IgD-negative memory B cell (primary cell): ENCODE measurements at regions not wholly inside any gene's neighbourhood (a gene's known extent, or its start where the extent isn't known, plus 50 kb on each side); places are given as distances from the start of the nearest gene placed in this dataset.

Experiments used
- H3K27ac Mint-ChIP-seq, 3 donors: one replicate each; pipeline ENCODE4 v1.8.0; 2020 to 2022; ENCODE audit warnings: mild to moderate bottlenecking in 3 of 3, mixed read lengths in 3 of 3, moderate library complexity in 1 of 3
- H3K27me3 Mint-ChIP-seq: one replicate; pipeline ENCODE4 v1.8.0; 2021; ENCODE audit warnings: mixed read lengths
- H3K36me3 Mint-ChIP-seq: one replicate; pipeline ENCODE4 v1.8.0; 2020; ENCODE audit warnings: mild to moderate bottlenecking, mixed read lengths
- H3K4me1 Mint-ChIP-seq, 3 donors: one replicate each; pipeline ENCODE4 v1.8.0; 2020 to 2022; ENCODE audit warnings: mixed read lengths in 3 of 3, mild to moderate bottlenecking in 1 of 3
- H3K4me3 Mint-ChIP-seq, 4 donors: one replicate each; pipeline ENCODE4 v1.8.0; 2020 to 2022; ENCODE audit warnings: mild to moderate bottlenecking in 4 of 4, mixed read lengths in 4 of 4, moderate library complexity in 3 of 4
- H3K9me3 Mint-ChIP-seq, 3 donors: one replicate each; pipeline ENCODE4 v1.8.0; 2020 to 2021; ENCODE audit warnings: mixed read lengths in 3 of 3, mild to moderate bottlenecking in 1 of 3

DNA sequence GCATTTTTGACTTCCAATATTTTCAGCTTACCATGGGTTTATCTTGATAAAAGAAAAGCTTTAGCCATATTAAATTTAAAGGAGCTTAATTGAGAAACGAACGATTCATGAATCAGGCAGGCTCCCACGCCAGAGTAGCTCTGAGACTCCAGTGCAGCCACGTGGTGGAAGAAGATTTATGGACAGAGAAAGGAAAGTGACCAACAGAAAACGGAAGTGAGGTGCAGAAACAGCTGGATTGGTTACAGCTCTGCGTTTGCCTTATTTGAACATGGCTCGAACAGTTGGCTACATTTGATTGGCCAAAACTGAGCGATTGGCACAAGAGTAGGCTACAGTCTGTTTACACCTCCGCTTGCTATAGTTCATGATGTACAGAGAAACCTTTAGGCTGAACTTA lies 395.4 kb downstream of the GATA3 start:
- Mint-ChIP-seq H3K36me3 (no peaks in the 10 kb centered on the region), H3K27ac (no peak overlapping the region), H3K4me1 (no peaks in the 10 kb centered on the region), H3K9me3 (peaks cover 1 to 4% (median 2%) of the 10 kb centered on the region in 3 donors), H3K27me3 (no peaks in the 10 kb centered on the region), H3K4me3 (no peak overlapping the region)

DNA sequence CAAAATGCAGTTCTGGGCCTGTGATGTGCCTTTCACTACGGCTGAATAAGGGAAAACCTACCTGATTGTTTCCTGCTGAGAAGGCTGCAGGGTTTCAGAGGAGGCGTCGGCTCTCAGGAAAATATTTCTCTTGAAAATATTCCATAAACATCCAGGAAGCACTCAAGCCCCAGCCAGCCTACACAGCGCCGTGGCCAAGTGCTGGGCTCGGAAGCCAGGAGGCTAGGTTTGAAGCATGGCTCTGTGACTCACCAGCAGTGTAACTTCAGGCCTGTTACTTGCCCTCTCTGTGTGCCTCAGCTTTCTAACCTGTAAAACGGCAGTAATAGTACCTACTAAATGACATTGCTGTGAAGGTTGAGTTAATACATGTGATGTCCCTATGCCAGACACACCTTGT lies 399.1 kb downstream of the GATA3 start:
- H3K27me3 Mint-ChIP-seq: no peaks in the 10 kb centered on the region
- no peak overlapping the region for H3K4me3 Mint-ChIP-seq
- H3K36me3 Mint-ChIP-seq: no peaks in the 10 kb centered on the region
- no peak overlapping the region for H3K27ac Mint-ChIP-seq
- H3K4me1 Mint-ChIP-seq: no peaks in the 10 kb centered on the region
- H3K9me3 Mint-ChIP-seq: peaks cover 4 to 5% (median 4%) of the 10 kb centered on the region in 3 donors

GRCh38 chr10:8454357-8454756 lies 399.9 kb downstream of the GATA3 start:
- H3K4me1 Mint-ChIP-seq: no peaks in the 10 kb centered on the region
- H3K27ac Mint-ChIP-seq: no peak overlapping the region
- H3K36me3 Mint-ChIP-seq: no peaks in the 10 kb centered on the region
- no peaks in the 10 kb centered on the region for H3K27me3 Mint-ChIP-seq
- peaks cover 4 to 5% (median 4%) of the 10 kb centered on the region in 3 donors for H3K9me3 Mint-ChIP-seq
- H3K4me3 Mint-ChIP-seq: no peak overlapping the region

DNA sequence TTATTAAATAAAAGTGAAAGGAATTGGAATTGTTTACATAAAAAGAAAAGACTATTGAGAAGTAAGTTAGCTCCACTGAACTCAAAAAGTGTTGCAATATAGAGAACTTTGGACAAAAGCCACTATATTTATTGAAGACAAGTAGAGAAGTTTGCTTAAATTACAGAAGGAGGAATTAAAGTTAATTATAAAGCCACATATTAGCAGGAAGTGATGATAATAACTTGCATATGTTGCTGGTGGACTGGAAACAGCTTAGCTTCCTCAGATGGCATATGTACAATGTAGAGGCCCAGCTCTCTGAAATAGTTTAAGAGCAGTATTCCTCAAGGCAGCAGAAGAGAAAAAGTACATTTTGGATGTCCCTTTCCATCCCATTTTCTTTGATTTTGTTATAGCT lies 400.7 kb downstream of the GATA3 start:
- Mint-ChIP-seq H3K27ac (no peak overlapping the region), H3K4me3 (no peak overlapping the region), H3K27me3 (no peaks in the 10 kb centered on the region), H3K9me3 (peaks cover 3 to 4% (median 4%) of the 10 kb centered on the region in 3 donors), H3K4me1 (no peaks in the 10 kb centered on the region), H3K36me3 (no peaks in the 10 kb centered on the region)

DNA sequence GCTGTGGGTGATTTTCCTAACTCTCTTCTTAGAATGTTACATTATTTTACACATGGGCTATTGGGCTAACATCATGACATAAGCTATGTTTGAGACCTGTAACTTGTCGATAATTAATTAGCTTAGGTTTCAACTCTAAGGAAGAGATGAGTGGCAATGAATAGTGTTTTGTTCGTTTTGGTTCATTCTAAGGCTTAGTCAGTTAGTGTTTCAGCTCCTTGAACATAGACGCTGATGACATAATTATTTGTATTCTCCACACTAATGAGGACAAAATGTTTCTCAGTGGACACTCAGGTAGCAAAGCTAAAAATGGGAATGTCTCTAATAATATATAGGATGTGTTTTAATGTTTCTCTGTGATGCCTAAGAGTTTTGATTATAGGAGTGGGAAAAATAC lies 401.9 kb downstream of the GATA3 start:
- Mint-ChIP-seq H3K4me1 (no peaks in the 10 kb centered on the region), H3K27ac (no peak overlapping the region), H3K27me3 (no peaks in the 10 kb centered on the region), H3K36me3 (no peaks in the 10 kb centered on the region), H3K4me3 (no peak overlapping the region), H3K9me3 (peaks cover 0 to 4% (median 3%) of the 10 kb centered on the region in 3 donors)

- H3K27ac Mint-ChIP-seq: no peak overlapping the region
- H3K36me3 Mint-ChIP-seq: no peaks in the 10 kb centered on the region
- H3K4me3 Mint-ChIP-seq: no peak overlapping the region
- no peaks in the 10 kb centered on the region for H3K4me1 Mint-ChIP-seq
- H3K27me3 Mint-ChIP-seq: no peaks in the 10 kb centered on the region
- peaks cover 2 to 5% (median 4%) of the 10 kb centered on the region in 3 donors for H3K9me3 Mint-ChIP-seq
Measured at GRCh38 chr10:8460626-8461025, 406.1 kb downstream of the GATA3 start.

- no peaks in the 10 kb centered on the region for H3K27me3 Mint-ChIP-seq
- peak overlapping the region in 1 of 3 donors; percentile 9 for H3K27ac Mint-ChIP-seq
- H3K9me3 Mint-ChIP-seq: peaks cover 2% of the 10 kb centered on the region in 3 donors
- no peaks in the 10 kb centered on the region for H3K36me3 Mint-ChIP-seq
- H3K4me1 Mint-ChIP-seq: no peaks in the 10 kb centered on the region
- no peak overlapping the region for H3K4me3 Mint-ChIP-seq
Measured at GRCh38 chr10:8462565-8462964, 408.1 kb downstream of the GATA3 start.

- no peak overlapping the region for H3K4me3 Mint-ChIP-seq
- H3K4me1 Mint-ChIP-seq: no peaks in the 10 kb centered on the region
- H3K27me3 Mint-ChIP-seq: no peaks in the 10 kb centered on the region
- peaks cover 2% of the 10 kb centered on the region in 3 donors for H3K9me3 Mint-ChIP-seq
- H3K36me3 Mint-ChIP-seq: no peaks in the 10 kb centered on the region
- H3K27ac Mint-ChIP-seq: no peak overlapping the region
Measured at GRCh38 chr10:8463853-8464252, 409.4 kb downstream of the GATA3 start.

GRCh38 chr10:8468477-8468876 lies 414.0 kb downstream of the GATA3 start:
- Mint-ChIP-seq H3K27ac (no peak overlapping the region), H3K36me3 (no peaks in the 10 kb centered on the region), H3K4me1 (no peaks in the 10 kb centered on the region), H3K9me3 (peaks cover 0 to 8% (median 2%) of the 10 kb centered on the region in 3 donors), H3K4me3 (no peak overlapping the region), H3K27me3 (no peaks in the 10 kb centered on the region)

- peaks cover 0 to 19% (median 6%) of the 10 kb centered on the region in 3 donors for H3K9me3 Mint-ChIP-seq
- H3K4me3 Mint-ChIP-seq: no peak overlapping the region
- H3K4me1 Mint-ChIP-seq: no peaks in the 10 kb centered on the region
- no peaks in the 10 kb centered on the region for H3K27me3 Mint-ChIP-seq
- H3K36me3 Mint-ChIP-seq: no peaks in the 10 kb centered on the region
- no peak overlapping the region for H3K27ac Mint-ChIP-seq
Measured at GRCh38 chr10:8473205-8473604, 418.7 kb downstream of the GATA3 start.

DNA sequence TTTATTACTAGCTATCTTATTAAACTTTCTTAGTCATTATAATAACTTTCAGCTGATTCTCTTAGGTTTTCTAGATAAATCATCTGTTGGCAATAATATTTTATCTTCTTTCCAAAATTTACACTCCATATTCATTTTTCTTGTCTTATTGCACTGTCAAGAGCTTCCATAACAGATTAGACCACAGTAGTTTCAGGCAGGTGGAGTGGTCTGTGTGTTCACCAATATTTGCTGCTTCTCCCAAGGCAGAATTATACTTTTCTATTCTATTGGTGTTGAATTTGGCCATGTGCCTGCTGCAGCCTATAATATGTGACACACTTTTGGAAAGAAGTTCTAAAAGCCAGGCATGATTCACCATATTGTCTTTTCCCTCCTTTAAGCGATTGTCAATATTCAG lies 422.8 kb downstream of the GATA3 start:
- no peaks in the 10 kb centered on the region for H3K27me3 Mint-ChIP-seq
- H3K9me3 Mint-ChIP-seq: peaks cover 3 to 17% (median 9%) of the 10 kb centered on the region in 3 donors
- no peak overlapping the region for H3K4me3 Mint-ChIP-seq
- H3K27ac Mint-ChIP-seq: no peak overlapping the region
- H3K4me1 Mint-ChIP-seq: no peaks in the 10 kb centered on the region
- H3K36me3 Mint-ChIP-seq: no peaks in the 10 kb centered on the region

GRCh38 chr10:8481718-8482504 lies 427.4 kb downstream of the GATA3 start:
- Mint-ChIP-seq H3K4me3 (no peak overlapping the region), H3K36me3 (no peaks in the 10 kb centered on the region), H3K27ac (no peak overlapping the region), H3K9me3 (peaks cover 5 to 17% (median 13%) of the 10 kb centered on the region in 3 donors), H3K4me1 (no peaks in the 10 kb centered on the region), H3K27me3 (peaks cover 3% of the 10 kb centered on the region)

DNA sequence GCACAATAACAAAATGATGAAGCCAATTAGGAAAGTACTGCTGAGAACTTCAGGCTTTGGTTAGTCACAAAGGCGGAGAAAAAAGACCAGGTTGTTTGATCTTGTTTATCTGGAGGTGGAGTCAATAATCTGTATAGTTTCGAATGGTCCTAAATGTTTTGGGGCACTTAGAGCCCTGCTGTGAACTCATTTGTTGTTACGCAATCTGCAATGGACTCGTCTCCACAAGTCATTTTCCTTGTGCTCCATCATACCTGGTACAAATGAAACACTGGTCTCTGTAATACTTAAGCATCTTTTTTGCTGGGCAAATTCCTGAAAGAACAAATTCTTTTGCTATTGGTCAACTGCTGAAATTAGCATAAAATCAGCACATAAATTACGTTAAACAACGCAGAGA lies 430.5 kb downstream of the GATA3 start:
- Mint-ChIP-seq H3K9me3 (peaks cover 3 to 10% (median 7%) of the 10 kb centered on the region in 3 donors), H3K27me3 (peaks cover 3% of the 10 kb centered on the region), H3K27ac (no peak overlapping the region), H3K36me3 (no peaks in the 10 kb centered on the region), H3K4me3 (no peak overlapping the region), H3K4me1 (no peaks in the 10 kb centered on the region)

- Mint-ChIP-seq H3K36me3 (no peaks in the 10 kb centered on the region), H3K27ac (no peak overlapping the region), H3K27me3 (peaks cover 3% of the 10 kb centered on the region), H3K4me1 (no peaks in the 10 kb centered on the region), H3K4me3 (no peak overlapping the region), H3K9me3 (peaks cover 1 to 9% (median 6%) of the 10 kb centered on the region in 3 donors)
Measured at GRCh38 chr10:8487346-8487745, 432.9 kb downstream of the GATA3 start.

- no peaks in the 10 kb centered on the region for H3K27me3 Mint-ChIP-seq
- H3K27ac Mint-ChIP-seq: no peak overlapping the region
- no peaks in the 10 kb centered on the region for H3K36me3 Mint-ChIP-seq
- H3K4me1 Mint-ChIP-seq: peaks cover 0 to 2% (median 0%) of the 10 kb centered on the region in 3 donors
- H3K4me3 Mint-ChIP-seq: no peak overlapping the region
- H3K9me3 Mint-ChIP-seq: peaks cover 1 to 3% (median 2%) of the 10 kb centered on the region in 3 donors
Measured at GRCh38 chr10:8489232-8489631, 434.7 kb downstream of the GATA3 start.

DNA sequence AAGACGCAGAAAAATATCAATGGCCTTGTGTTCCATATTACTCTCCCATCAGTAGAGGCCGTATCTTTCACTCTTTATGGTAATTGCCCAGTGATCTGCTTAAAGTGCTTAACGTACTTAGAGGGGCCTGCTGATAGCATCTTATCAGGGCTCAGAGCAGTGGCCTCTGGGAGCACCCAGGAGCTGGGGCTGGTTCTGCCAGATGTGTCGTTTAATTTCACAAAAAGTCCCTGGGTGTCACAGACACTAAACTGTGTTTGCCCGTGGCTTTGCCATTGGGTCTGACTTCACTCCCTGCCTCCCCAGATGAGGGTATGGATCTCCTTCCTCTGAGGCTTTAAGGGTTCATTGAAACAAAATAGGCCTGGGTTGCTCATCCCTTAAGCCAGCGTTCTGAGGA lies 435.3 kb downstream of the GATA3 start:
- Mint-ChIP-seq H3K4me3 (no peak overlapping the region), H3K27ac (no peak overlapping the region), H3K27me3 (no peaks in the 10 kb centered on the region), H3K36me3 (no peaks in the 10 kb centered on the region), H3K4me1 (peaks cover 0 to 2% (median 0%) of the 10 kb centered on the region in 3 donors), H3K9me3 (peaks cover 1 to 3% (median 2%) of the 10 kb centered on the region in 3 donors)
